GM21619 (cell line): ENCODE measurements at regions not wholly inside any gene's neighbourhood (a gene's known extent, or its start where the extent isn't known, plus 50 kb on each side); places are given as distances from the start of the nearest gene placed in this dataset.
"Not testable (repeated sequence)": the region's sequence is repeated elsewhere in the genome, so short reads cannot be mapped to it uniquely, and the experiment has no call there.

ENCODE experiments used
- ATAC-seq: cut with Tn5 transposase; IDR thresholded peaks from one replicate; pipeline ENCODE4 v1.9.1; 2021; ENCODE audit not compliant: unreplicated experiment

- not testable (repeated sequence) for ATAC-seq
Observed at GRCh38 chr9:63912451-63912850, 1372.6 kb downstream of the FOXD4L5 start.

GRCh38 chr9:63909076-63909475, 1375.9 kb downstream of the FOXD4L5 start:
- not testable (repeated sequence) for ATAC-seq

DNA sequence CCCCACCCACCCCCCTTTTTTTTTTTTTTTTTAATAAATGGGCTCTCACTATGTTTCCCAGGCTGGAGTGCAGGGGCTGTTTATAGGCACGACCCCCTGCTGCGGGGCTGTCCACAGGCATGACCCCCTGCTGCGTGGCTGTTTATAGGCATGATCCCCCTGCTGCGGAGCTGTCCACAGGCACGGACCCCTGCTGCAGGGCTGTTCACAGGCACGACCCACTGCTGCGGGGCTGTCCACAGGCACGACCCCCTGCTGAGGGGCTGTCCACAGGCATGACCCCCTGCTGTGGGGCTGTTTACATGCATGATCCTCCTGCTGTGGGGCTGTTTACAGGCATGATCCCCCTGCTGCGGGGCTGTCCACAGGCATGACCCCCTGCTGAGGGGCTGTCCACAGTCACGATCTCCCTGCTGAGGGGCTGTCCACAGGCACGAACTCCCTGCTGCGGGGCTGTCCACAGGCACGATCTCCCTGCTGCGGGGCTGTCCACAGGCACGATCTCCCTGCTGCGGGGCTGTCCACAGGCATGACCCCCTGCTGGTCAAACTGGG, 1385.3 kb downstream of the FOXD4L5 start:
- ATAC-seq = not testable (repeated sequence)

DNA sequence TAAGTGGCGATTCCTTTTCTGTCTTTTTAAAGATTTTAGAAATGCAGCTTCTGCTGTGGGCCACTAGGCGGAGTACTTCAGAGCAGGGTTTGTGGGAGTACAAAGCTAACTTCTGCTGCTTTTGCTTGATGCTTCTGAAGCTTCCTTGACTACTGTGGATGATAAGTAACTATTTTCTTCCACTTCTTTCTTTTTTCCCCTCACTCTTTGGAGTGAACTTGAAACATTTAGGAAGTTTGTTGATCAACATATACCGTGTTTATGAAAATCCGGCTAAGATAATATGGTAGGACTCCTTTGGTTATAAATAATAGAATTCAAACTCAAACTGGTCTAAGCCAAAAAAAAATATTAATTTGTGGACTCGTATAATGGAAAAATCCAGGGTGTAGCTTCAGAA, 1403.6 kb downstream of the FOXD4L5 start:
- ATAC-seq = not testable (repeated sequence)

- not testable (repeated sequence) for ATAC-seq
Observed at GRCh38 chr9:63876380-63876779, 1408.6 kb downstream of the FOXD4L5 start.

DNA sequence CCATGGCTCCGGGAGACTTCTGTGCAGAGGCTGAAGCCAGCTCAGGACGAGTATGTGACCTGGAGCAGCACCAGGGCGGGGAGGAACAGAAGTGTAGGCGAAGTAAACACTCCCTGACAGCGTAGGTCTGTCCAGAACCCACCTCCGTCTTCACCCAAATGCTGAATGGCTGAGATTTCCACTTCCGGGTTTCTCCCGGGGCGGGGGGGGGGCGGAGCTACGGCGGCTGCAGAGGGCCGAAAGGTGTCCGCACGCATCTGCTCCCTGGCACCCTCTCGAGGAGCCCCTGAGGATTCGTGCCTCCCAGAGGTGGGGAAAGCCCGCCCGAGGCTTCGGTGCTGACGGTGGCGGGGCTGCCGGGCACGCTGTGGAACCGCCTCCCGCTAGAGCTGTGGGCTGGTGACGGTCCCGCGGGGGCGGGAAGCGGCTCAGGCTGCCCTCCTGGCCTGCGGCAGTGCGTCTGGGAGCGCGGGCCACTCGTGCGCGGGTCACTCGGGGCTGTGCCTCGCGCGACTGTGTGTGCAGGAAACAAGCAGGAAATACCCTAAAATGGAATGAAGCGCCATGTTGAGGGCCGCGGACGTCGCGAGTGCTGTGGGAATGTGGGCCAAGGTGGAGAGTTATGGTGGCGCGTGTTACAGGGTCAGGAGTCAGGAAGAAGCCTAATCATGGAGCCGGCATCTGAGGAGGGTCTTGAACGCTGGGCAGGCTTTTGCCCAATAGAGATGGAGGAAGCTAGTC, 1425.4 kb downstream of the FOXD4L5 start:
- no peak for ATAC-seq

DNA sequence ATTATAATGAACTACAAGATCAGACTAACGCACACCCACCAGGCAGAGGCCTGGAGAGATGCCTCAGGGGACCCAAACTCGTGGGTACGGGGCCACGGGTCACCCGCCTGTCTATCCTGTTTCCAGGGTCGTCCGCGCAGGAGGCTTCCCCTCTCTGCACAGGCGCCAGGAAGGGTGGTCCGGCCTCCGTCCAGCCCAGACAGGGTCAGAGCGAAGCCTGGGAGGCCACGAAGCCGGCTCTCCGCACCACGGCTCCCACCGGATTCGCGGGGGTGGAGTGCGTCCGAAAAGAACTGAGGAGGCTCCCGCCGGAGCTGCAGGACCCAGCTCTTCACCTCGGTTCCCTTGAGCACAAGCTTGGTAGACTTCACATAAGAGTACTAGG, 1425.9 kb downstream of the FOXD4L5 start:
- not testable (repeated sequence) for ATAC-seq

DNA sequence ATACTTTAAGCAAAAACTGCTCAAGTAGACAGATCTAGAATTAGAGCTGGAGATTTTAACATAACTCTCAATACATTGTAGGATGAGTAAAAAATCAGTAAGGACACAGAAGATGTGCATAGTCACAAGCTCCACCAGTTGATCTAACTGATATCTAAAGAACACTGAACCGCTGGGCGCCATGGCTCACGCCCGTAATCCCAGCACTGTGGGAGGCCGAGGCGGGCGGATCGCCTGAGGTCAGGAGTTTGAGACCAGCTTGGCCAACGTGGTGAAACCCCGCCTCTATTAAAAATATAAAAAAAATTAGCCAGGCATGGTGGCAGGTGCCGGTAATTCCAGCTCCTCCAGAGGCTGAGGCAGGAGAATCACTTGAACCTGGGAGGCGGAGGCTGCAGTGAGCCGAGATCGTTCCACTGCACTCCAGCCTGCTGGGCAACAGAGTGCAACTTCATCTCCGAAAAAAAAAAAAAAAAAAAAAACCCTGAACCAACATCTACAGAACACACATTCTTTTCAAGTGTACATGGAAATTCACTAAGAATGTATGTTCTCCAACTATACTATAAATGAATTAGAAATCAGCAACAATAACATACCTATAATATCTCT, 1431.8 kb downstream of the FOXD4L5 start:
- ATAC-seq = not testable (repeated sequence)

GRCh38 chr9:63824804-63825203, 1460.2 kb downstream of the FOXD4L5 start:
- not testable (repeated sequence) for ATAC-seq

DNA sequence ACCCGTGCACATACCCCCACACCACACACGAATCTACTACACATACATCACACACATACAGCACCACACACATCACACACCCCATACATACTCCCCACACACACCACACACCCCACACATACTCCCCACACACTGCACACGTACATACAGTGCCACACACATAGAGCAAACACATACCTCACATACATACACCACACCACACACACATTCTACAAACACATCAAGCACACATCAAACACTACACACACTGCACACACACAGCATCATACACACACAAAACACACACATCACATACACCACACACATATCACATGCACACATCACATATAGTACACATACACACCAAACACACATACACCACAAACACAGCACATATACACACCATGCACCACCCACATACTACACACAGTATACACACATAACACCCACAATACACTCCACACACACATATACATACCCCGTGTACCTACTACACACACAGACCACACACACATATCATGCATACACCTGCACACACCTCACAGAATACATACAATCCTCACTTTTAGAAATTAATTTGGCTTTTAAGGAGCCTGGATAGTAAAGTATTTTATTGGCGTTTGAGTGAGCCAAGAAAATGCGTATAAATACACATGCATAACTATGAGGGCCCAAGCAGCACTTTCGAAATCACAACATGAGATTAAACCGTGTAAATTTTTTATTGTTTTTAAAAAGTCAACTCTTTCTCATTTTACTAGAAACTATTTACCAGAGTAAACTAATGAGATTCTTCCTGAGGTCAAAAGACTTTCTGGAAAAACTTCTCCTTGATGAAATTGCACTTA, 1461.4 kb downstream of the FOXD4L5 start:
- not testable (repeated sequence) for ATAC-seq

DNA sequence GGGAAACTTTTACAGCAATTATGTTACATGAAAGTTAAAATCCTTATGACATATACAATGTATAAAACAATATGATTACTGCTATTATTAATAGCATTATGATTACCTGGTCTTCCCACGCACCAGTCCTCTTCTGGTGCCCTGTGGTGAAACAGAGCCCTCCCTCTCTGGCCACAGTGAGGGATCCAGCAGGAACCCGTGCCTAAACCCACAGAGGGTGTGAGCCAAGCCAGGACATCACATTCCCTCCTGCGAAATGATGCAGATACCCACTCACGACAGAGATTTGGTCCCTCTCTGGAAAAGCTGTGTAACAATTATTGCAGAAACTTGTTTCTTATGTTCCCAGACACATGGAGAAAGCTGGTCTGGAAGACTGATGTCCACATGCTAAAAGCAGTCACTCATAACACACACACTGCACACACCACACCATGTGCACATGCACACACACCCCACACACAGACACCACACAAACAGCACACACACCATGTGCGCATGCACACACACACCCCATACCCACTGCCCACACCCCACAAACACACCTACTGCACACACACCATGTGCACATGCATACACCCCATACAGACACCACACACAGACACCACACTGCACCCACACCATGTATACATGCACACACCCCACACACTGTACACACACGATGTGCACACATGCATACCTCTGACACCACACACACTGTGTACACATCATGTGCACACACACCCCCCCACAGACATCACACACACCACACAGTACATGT, 1462.2 kb downstream of the FOXD4L5 start:
- ATAC-seq = not testable (repeated sequence)

DNA sequence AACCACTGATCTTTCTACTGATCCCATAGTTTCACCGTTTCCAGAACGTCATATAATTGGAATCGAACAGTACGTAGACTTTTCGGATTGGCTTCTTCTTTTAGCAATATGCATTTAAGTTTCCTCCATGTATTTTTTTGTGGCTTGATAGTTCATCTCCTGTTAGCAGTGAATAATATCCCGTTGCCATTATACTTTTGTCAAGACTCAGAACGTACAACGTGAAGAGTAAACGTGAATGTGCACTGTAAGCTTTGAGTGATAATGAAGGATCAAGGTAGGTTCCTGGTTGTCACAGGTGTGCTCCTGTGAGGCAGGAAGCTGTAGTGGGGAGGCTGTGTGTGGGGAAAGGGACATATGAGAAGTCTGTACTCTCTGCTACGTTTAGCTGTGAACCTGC, 1463.7 kb downstream of the FOXD4L5 start:
- ATAC-seq = not testable (repeated sequence)

- not testable (repeated sequence) for ATAC-seq
Observed at GRCh38 chr9:63820882-63821281, 1464.1 kb downstream of the FOXD4L5 start.

- not testable (repeated sequence) for ATAC-seq
Observed at GRCh38 chr9:63820383-63820782, 1464.6 kb downstream of the FOXD4L5 start.

GRCh38 chr9:63817622-63818518, 1467.1 kb downstream of the FOXD4L5 start:
- ATAC-seq = peak; percentile 63

DNA sequence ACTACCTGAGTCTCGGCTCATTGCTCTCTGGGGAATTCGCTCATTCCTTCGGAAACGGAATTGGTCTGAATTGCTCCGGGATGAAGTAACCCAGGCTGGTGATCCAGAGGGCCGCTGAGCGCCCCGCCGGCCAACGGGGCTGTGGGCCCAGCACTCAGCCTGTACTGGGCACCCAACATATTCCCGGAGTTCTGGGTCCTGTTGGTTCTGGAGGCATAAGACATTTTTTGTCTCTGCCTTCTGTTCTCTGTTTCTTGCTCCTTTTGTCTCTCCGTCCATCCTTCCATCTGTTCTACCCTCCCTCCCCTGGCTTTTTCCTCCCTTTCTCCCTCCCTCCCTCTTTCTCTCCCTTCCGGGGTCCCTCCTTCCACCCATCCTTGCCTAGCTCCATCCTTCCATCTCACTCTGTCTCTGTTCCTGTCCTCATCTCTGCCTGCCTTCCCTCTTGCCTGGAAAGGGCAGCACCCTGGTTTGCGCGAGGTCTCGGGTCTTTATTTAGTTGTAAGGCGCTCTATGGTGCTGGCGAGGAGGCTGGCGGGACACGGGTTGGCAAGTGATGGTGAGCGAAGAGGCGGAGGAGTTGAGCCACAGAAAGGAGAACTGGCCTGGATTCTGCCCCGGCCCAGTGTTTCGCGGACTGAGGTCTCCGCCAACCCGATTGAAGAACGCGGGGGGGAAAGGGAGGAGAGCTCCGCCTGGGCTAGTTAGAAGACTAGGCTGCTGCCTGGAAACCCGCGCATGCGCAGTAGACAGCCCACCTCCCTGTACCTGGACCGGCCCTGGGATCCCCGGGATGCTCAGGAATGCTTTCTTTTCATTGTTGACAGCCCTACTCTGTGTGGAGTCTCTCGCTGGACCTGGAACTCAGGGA, 1468.0 kb downstream of the FOXD4L5 start:
- ATAC-seq = peak; percentile 70

- not testable (repeated sequence) for ATAC-seq
Observed at GRCh38 chr9:63814970-63815669, 1469.9 kb downstream of the FOXD4L5 start.
